Heart right ventricle (tissue), 16 donors: ENCODE measurements at regions not wholly inside any gene's neighbourhood (a gene's known extent, or its start where the extent isn't known, plus 50 kb on each side); places are given as distances from the start of the nearest gene placed in this dataset.

ENCODE experiments used
- ATAC-seq, 8 donors: fragments of 200-7000 bp; cut with Tn5 transposase; one replicate each; pipeline ENCODE4 v1.9.1; 2020; ENCODE audit warnings: mild to moderate bottlenecking in 8 of 8, moderate library complexity in 8 of 8, moderate number of reproducible peaks in 1 of 8
- DNase-seq, 2 donors: peaks; one replicate each; pipeline ENCODE4 v3.0.0-alpha.2; 2020
- H3K27ac ChIP-seq, 10 donors: fragments of 200-600 bp; sonication (generic) in 2 of 10; one replicate each; pipeline versions ENCODE4 v1.5.0 to v1.8.0; 2020 to 2022; ENCODE audit warnings: mild to moderate bottlenecking in 3 of 10
- H3K27me3 ChIP-seq, 7 donors: fragments of 200-600 bp; one replicate each; pipeline ENCODE4 v1.8.0; 2021 to 2022; ENCODE audit warnings: mild to moderate bottlenecking in 2 of 7
- H3K36me3 ChIP-seq, 9 donors: fragments of 200-600 bp; sonication (generic) in 1 of 9; one replicate each; pipeline versions ENCODE4 v1.5.0 to v1.8.0; 2020 to 2022; ENCODE audit warnings: mild to moderate bottlenecking in 2 of 9
- H3K4me1 ChIP-seq, 9 donors: fragments of 200-600 bp; sonication (generic) in 1 of 9; one replicate each; pipeline versions ENCODE4 v1.5.0 to v1.8.0; 2020 to 2022; ENCODE audit warnings: mild to moderate bottlenecking in 4 of 9
- H3K4me3 ChIP-seq, 10 donors: fragments of 200-600 bp; sonication (generic) in 2 of 10; one replicate each; pipeline versions ENCODE4 v1.5.0 to v1.8.0; 2020 to 2022; ENCODE audit warnings: mild to moderate bottlenecking in 7 of 10, moderate library complexity in 2 of 10
- H3K9me3 ChIP-seq, 11 donors: fragments of 200-600 bp in 10 of 11; sonication (generic) in 2 of 11; one replicate each; pipeline versions ENCODE4 v1.5.0 to v1.8.0; 2013 to 2022; ENCODE audit warnings: mild to moderate bottlenecking in 2 of 11, control low read depth in 1 of 11, moderate library complexity in 1 of 11
- WGBS, 2 donors: extraction: QIAGEN DNeasy Blood & Tissue Kit; methylation state at CpG; one replicate each; pipeline ENCODE4 v1.1.7; 2013; ENCODE audit warnings: inconsistent platforms in 1 of 2; 5-methylcytosine and 5-hydroxymethylcytosine counted together
- intact Hi-C, 10 donors: fragments of 100-400 bp; cut with DNase I; formaldehyde crosslinking; loops; one replicate each; pipeline versions ENCODE4 v1.11.1 to v1.14.2; 2022
- TF ChIP-seq, protein P1 (sequence below), 9 donors: fragments of 200-600 bp; sonication (generic) in 2 of 9; IDR thresholded peaks; one replicate each; pipeline versions ENCODE4 v1.5.0 to v1.8.0; 2021 to 2022; ENCODE audit warnings: antibody characterized with exemption in 9 of 9, mild to moderate bottlenecking in 5 of 9, moderate library complexity in 1 of 9
- donor health status: Arrhythmogenic right ventricular cardiomyopathy.
- donor health status: ischemic (EF 13 %, LVEDD 7.1; RV severe dilation, severe dysfunction).
- donor health status: healthy with polysubstance abuse.
- donor health status: DM: no; HTN: yes; CAD: no.
- donor health status: DM: no; HTN: no; CAD: no.
- donor health status: ischemic (EF 25% LVEDD 6.9; RV normal size, moderate dysfunction).
- donor health status: ischemic (EF 25% LVEDD 5.7; RV mildly dilated, moderate dysfunction).
- donor health status: healthy.
- donor health status: DM: yes; HTN: yes; CAD: no.
- donor health status: Ischemic cardiomyopathy.
- donor health status: ischemic (EF 35%, LVEDD 5.7; RV mildly dilated, moderate dysfunction).
- donor health status: nonischemic (EF 11% LVEDD 7.7; RV severe dilation, severe dysfunction).
- donor health status: DM: yes; HTN: yes; CAD: no.
- donor health status: PGD.
- donor health status: ischemic (EF 29% LVEDD 5.4; RV normal size, mild dysfunction).
- donor health status: nonischemic (EF 23%, LVEDD 6.1; RV moderate dilation, normal function).

DNA sequence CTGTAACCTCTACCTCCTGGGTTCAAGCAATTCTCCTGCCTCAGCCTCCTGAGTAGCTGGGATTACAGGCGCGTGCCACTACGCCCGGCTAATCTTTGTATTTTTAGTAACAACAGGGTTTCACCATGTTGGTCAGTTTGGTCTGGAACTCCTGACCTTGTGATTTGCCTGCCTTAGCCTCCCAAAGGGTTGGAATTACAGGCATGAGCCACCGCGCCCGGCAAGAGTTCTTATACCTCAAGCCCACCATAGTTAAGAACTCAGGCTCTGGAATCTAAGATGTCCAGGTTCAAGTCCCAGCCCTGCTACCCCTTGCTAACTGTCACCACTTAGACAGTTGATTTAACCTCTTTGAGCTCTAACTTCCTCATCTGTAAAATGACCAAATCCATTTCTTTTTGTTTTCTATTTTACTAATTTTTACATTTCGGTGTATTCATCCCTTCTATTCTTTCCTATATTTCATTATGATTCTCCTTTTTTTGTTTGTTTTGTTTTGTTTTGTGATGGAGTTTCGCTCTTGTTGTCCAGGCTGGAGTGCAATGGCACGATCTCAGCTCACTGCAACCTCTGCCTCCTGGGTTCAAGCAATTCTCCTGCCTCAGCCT is 104.8 kb upstream of the ZNF217 start:
- no peak for DNase-seq
- Histone ChIP-seq H3K4me1 (peaks cover 0 to 33% (median 0%) of the 10 kb centered on the region in 9 donors), H3K27ac (peak overlapping the region in 1 of 10 donors; percentile 69), H3K36me3 (no peaks in the 10 kb centered on the region), H3K4me3 (no peak overlapping the region), H3K27me3 (no peaks in the 10 kb centered on the region), H3K9me3 (no peaks in the 10 kb centered on the region)
- TF ChIP-seq, protein P1, sequence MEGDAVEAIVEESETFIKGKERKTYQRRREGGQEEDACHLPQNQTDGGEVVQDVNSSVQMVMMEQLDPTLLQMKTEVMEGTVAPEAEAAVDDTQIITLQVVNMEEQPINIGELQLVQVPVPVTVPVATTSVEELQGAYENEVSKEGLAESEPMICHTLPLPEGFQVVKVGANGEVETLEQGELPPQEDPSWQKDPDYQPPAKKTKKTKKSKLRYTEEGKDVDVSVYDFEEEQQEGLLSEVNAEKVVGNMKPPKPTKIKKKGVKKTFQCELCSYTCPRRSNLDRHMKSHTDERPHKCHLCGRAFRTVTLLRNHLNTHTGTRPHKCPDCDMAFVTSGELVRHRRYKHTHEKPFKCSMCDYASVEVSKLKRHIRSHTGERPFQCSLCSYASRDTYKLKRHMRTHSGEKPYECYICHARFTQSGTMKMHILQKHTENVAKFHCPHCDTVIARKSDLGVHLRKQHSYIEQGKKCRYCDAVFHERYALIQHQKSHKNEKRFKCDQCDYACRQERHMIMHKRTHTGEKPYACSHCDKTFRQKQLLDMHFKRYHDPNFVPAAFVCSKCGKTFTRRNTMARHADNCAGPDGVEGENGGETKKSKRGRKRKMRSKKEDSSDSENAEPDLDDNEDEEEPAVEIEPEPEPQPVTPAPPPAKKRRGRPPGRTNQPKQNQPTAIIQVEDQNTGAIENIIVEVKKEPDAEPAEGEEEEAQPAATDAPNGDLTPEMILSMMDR (IDR thresholded peaks at IDR 0.05), result no peak
- ATAC-seq, result no peak
- intact Hi-C loops, result no loop called here
- WGBS, 2 donors, result 84 to 92% methylated on average over 10 of the region's 10 CpGs

DNA sequence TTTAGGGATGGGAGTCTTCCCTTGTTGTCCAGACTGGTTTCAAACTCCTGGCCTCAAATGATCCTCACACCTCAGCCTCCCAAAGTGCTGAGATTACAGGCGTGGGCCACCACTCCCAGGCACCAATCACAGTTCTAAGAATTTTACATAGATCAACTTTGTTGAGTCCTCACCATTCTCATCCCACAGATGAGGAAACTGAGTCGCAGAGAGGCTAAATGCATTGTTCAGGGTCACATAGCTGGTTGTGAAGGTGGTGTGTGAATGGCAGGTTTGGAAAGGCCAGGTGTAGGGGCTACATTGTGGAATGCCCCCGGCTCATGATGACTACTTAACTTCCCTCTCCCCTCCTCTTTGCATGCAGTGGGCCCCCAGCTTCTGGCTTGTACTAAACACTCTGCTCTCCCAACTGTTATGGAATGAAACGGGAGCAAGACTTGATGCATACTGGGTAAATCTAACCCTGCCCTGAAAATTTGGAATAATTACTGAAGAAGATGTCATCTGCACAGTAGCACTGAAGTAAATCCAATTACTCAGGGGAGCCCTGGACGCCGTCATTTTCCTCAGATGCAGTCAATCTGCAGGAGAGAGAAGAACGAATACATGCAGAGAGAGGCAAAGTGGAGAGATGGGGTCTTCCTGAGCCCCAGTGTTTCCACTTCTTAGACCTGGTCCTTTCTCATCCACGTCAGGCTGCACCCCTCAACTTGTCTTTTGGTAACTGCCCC is 102.3 kb upstream of the ZNF217 start:
- intact Hi-C loops, result no loop called here
- ATAC-seq (no peak), DNase-seq (no peak)
- H3K4me1 ChIP-seq, result peaks cover 0 to 45% (median 0%) of the 10 kb centered on the region in 9 donors
- H3K4me3 ChIP-seq, result no peak overlapping the region
- TF ChIP-seq, protein P1 (IDR thresholded peaks at IDR 0.05), result no peak
- 88 to 90% methylated on average over 8 of the region's 8 CpGs for WGBS, 2 donors
- H3K27me3 ChIP-seq, result no peaks in the 10 kb centered on the region
- no peaks in the 10 kb centered on the region for H3K9me3 ChIP-seq
- no peak overlapping the region for H3K27ac ChIP-seq
- no peaks in the 10 kb centered on the region for H3K36me3 ChIP-seq

DNA sequence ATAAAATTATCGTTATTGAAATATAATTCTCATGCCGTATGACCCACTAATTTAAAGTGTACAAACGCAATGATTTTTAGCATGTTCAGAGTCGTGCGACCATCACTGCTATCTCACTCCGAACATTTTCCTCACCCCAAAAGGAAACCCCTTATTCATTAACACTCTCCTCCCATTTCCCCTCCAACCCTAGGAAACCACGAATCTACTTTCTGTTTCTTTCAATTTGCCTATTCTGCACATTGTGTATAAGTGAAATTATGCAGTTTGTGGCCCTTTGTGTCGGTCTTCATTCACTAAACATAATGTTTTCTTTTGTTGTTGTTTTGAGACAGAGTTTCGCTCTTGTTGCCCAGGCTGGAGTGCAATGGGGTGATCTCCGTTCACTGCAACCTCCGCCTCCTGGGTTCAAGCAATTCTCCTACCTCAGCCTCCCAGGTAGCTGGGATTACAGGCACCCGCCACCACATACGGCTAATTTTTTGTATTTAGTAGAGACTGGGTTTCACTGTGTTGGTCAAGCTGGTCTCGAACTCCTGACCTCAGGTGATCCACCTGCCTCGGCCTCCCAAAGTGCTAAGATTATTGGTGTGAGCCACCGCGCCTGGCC is 99.7 kb upstream of the ZNF217 start:
- H3K36me3 ChIP-seq, result no peaks in the 10 kb centered on the region
- peaks cover 0 to 23% (median 0%) of the 10 kb centered on the region in 9 donors for H3K4me1 ChIP-seq
- TF ChIP-seq, protein P1 (IDR thresholded peaks at IDR 0.05), result no peak
- no peaks in the 10 kb centered on the region for H3K27me3 ChIP-seq
- ATAC-seq (no peak), DNase-seq (no peak)
- H3K4me3 ChIP-seq, result no peak overlapping the region
- peak overlapping the region in 1 of 10 donors; percentile 55 for H3K27ac ChIP-seq
- intact Hi-C loops, result no loop called here
- H3K9me3 ChIP-seq, result no peaks in the 10 kb centered on the region
- WGBS, 2 donors, result 85 to 86% methylated on average over 17 of the region's 17 CpGs

DNA sequence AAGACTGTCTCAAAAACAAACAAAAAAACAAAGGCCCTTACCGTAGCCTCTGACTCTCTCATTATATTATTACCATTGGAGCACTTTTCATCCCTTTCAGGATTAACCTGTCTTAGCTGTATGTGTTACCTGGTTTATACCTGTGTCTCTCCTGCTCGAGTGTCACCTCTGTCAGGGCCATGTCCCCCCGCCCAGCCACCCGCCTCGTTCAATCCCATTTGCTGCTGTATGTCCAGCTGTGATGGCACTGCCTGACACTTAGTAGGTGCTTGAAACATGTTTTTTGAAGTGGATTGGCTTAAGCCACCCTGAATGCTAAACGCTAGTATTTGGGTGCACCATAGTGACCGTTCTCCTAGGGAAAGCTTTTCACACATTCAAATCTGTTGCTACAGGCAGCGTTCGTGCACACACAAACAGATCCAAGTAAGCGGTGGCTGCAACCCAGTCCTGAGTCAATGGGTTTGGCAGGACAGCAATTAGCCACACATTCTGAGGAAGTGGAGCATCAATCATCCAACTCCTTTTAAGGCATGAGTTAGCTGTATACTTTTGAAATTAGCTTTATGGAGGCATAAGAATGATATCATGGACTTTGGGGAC is 98.9 kb upstream of the ZNF217 start:
- Histone ChIP-seq H3K9me3 (no peaks in the 10 kb centered on the region), H3K27ac (peak overlapping the region in 1 of 10 donors; percentile 22), H3K36me3 (no peaks in the 10 kb centered on the region), H3K27me3 (no peaks in the 10 kb centered on the region), H3K4me1 (peaks cover 0 to 15% (median 0%) of the 10 kb centered on the region in 9 donors), H3K4me3 (no peak overlapping the region)
- ATAC-seq (peak in 7 of 8 donors; percentile 42 to 86 (median 75)), DNase-seq (peak; percentile 18 to 29)
- 60 to 64% methylated on average over 10 of the region's 10 CpGs for WGBS, 2 donors
- intact Hi-C loops, result no loop called here
- TF ChIP-seq, protein P1 (IDR thresholded peaks at IDR 0.05), result no peak
